ENCODE measurements at regions not wholly inside any gene's neighbourhood (a gene's known extent, or its start where the extent isn't known, plus 50 kb on each side); places are given as distances from the start of the nearest gene placed in this dataset.
"Not testable (repeated sequence)": the region's sequence is repeated elsewhere in the genome, so short reads cannot be mapped to it uniquely, and the experiment has no call there.

DNA sequence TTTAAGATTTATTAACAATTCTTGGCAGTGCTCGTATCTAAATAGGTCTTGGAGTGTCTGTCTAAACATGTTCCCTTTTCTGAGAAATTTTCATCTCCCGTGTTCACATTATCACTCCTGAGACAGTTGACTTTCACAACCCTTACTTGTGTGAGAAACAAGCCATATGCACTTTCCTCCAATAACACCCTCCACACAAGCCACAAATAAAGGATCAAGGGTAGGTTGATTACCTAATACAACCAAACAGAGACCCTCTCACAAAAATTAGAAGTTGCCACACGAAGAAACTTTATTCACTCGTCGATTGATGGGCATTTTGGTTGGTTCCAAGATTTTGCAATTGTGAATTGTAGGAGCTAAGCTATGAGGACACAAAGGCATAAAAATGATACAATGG, 763.9 kb downstream of the TRAM1L1 start:
- no peak for DNase-seq (ENCODE audit: low read depth)

DNA sequence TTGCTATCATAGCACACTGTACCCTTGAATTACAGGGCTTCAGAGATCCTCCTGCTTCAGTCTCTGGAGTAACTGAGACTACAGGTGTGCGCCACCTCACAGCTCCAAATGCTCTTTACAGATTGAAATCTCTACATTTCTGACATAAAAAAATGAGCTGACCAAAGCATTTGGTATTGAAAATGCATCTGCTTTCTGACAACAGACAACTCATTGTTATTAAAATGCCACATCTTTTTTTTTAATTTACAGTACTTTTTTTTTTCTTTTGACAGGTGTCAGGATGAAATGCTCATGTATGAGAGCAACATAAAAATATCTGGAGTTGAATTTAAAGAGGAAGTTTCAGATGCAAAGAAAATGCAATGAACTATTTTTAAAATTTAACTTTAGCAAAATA, 764.5 kb downstream of the TRAM1L1 start:
- DNase-seq (ENCODE audit: low read depth) = no peak

DNA sequence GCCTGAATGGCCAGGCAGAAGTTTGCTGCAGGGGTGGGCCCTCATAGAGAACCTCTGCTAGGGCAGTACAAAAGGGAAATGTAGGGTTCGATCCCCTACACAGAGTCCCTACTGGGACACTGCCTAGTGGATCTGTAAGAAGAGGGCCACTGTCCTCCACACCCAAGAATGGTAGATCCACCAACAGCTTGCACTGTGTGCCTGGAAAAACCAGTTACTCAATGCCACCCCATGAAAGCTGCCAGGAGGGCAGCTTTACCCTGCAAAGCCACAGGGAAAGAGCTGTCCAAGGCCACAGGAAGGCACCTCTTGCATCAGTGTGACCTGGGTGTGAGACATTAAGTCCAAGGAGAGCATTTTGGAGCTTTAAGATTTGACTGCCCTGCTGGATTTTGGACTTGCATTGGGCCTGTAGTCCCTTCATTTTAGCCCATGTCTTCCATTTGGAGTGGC, 781.6 kb downstream of the TRAM1L1 start:
- no peak for DNase-seq (ENCODE audit: low read depth)

DNA sequence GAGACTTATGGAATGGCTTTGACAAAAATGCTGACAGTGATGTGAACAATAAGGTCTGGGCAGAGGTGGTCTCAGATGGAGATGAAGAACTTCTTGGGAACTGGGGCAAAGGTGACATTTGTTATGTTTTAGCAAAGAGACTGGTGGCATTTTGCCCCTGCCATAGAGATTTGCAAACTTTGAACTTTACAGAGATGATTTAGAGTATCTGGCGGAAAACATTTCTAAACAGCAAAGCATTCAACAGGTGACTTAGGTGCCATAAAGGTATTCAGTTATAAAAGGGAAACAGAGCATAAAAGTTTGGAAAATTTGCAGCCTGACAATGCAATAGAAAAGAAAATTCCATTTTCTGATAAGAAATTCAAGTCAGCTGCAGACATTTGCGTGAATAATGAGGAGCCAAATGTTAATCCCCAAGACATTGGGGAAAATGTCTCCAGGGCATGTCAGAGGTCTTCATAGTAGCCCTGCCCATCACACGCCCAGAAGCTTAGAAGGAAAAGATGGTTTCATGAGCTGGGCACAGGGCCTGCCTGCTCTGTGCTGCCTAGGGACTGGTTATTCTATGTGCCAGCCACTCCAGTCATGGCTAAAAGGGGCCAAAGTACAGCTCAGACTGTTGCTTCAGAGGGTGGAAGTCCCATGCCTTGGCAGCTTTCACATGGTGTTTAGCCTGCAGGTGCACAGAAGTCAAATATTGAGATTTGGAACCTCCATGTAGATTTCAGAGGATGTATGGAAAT, 782.2 kb downstream of the TRAM1L1 start:
- DNase-seq (ENCODE audit: low read depth) = no peak

DNA sequence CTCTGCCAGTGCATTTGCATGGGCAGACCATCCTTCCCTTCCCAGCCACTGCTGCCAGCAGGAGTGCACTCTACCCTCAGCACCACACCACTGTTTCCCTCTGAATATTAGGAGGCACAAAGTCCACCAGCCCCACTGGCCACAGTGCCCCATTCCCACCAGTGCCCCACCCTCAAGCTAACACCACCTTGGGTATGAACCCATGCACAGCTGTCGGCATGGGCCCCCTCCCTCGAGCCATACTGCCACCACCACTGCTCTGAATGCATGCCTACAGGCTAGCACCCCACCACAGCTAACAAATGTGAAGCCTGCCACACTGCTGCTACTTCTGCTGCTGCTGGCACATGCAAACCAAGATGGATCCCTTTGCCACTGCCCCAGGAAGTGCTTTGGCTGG, 810.4 kb downstream of the TRAM1L1 start:
- no peak for DNase-seq (ENCODE audit: low read depth)

DNA sequence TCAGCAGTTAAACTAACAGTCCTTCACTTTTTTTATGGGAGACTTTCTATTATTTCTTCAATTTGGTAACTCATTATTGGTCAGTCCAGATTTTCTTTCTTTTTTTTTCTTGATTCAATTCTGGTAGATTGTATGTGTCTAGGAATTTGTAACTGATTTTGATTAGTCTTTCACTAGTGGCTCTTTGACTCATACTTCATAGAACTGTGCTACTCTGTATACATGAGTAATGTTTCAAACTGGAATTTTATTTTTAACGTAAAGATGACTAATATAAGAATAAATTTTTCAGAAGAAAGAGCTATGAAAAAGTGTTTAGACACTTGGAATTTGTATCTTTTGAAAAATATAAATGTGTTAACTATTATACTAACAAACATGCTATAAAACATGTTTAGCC, 813.0 kb downstream of the TRAM1L1 start:
- DNase-seq (ENCODE audit: low read depth) = no peak

DNA sequence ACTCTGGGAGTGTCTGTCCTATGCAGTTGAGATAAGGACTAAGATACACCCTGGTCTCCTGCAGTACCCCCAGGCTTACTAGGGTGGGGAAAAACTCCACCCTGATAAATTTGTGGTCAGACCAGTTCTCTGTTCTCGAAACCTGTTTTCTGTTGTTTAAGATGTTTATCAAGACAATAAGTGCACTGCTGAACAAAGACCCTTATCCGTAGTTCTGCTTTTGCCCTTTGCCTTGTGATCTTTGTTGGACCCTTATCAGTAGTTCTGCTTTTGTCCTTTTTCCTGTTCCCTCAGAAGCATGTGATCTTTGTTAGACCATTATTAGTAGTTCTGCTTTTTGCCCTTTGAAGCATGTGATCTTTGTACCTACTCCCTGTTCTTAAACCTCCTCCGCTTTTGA, 824.4 kb downstream of the TRAM1L1 start:
- not testable (repeated sequence) for DNase-seq (ENCODE audit: low read depth)

DNA sequence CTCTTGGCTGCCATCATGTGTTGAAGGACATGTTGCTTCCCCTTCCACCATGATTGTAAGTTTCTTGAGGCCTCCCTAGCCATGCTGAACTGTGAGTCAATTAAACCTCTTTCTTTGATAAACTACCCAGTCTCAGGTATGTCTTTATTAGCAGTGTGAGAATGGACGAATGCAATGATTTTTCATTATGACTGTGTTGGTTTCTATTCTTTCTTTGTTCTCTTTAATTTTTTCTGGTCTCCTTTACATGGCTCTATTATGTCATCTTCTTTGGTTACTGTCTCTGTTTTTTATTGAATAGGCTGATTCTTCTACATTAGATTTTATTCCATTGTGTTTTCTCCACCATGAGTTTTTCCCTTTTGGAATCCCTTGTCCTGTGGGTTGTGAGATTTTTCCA, 840.6 kb downstream of the TRAM1L1 start:
- no peak for DNase-seq (ENCODE audit: low read depth)

DNA sequence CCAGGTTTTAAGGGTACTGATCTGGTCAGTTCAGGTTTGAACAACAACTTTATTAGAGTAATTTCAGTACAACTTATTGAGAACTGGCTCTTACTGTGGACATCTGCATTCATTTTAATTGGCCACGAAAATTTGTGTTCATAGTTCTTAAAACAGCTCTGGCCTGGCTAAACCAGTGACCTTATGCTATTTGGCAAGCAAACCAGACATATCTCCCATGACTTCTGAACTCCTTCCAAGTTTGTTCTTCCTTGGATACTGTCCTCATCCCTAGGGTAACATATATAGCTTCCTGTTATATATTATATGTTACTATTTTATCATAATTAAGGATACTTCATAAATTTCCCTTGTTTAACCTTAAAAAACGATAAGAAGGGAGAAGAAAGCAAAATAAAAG, 841.9 kb downstream of the TRAM1L1 start:
- no peak for DNase-seq (ENCODE audit: low read depth)

DNA sequence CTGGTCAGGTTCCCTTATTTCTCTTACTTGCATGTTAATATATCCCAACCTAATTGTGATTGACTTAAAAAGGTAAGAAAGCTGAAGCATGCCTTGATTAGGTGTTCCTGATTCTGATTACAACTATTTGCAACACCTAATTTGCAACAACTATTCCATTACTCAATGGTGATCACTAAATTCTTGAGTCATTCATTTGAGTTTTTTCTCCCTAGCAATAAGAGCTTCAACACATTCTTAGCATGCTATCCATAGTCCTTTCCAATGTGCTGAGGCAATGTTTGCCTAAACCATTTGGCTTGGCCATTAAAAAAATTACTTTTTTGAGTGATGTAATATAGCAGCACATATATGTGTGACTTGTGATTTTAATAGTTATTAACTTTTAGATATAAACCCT, 851.4 kb downstream of the TRAM1L1 start:
- no peak for DNase-seq (ENCODE audit: low read depth)

DNA sequence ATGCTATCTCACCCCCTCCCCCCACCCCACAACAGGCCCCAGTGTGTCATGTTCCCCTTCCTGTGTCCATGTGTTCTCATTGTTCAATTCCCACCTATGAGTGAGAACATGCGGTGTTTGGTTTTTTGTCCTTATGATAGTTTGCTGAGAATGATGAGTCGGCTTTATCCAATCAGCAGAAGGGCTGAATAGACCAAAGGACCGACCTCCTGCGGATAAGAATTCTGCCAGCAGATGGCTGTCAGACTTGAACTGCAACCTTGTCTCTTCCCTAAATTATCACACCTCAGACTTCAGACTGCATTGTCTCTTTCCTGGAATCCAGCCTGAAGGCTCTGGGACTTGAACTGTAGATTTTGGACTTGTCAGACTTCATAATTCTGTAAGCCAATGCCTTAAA, 853.4 kb downstream of the TRAM1L1 start:
- DNase-seq (ENCODE audit: low read depth) = not testable (repeated sequence)

DNA sequence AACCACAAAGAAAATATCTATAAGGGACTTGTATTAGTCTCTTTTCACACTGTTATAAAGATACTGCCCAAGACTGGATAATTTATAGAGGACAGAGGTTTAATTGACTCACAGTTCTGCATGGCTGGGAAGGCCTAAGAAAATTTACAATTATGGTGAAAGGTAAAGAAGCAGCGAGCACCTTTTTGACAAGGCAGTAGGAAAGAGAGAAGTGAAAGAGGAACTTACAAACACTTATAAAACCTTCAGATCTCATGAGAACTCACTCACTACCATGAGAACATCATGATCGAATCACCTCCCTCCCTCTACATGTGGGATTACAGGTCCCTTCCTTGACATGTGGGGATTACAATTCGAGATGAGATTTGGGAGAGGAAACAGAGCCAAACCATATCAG, 856.0 kb downstream of the TRAM1L1 start:
- DNase-seq (ENCODE audit: low read depth) = no peak

DNA sequence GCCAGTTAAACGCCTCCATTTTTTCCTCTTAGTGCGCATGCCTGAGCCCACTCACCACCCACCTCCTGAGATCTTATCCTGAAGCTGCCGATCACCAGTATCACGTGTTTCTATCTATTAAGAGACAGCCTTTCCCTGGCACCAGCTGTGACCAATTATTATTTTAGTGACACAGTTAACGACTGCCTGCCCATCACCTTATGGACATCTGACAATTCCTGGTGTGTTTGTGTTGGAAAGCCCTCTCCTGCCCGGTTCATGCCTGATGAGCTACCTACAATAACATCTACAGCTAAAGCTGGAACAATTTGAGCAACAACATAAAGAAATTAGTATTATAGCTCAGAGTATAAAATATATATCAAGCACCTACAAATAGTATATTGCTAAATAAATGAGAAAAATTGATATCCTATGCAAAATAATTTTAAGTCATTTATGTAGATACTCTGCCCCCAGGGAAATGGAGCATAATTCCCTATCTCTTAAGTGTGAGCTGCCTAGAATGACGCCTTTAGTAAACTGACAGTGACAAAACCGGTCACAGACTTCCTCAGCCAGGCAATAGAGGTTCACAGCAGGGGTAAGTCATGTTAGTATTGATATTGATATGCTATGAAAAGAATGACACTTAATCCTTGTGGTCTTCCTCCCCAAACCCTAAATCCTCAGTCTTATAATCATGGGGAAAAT, 862.2 kb downstream of the TRAM1L1 start:
- peak; percentile 3 for DNase-seq (ENCODE audit: low read depth)

DNA sequence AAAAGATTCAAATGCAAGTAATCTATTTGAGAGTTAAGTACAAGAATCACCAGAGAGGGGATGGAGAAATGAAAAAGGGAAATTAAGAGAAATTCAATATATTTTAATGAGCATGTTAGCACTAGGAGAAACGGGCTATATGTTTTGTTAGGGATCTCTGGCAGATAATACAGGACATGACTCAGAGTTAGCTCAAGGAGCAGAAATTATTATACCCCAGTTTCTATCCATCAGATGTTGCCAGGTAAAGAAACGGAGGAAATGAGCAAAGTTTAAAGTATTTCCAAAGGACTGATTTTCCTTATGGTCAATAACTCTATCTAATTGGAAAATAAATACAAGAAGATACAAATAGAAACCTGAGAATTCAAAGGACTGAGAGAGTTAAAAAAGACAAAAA, 867.6 kb downstream of the TRAM1L1 start:
- DNase-seq (ENCODE audit: low read depth) = peak; percentile 14

DNA sequence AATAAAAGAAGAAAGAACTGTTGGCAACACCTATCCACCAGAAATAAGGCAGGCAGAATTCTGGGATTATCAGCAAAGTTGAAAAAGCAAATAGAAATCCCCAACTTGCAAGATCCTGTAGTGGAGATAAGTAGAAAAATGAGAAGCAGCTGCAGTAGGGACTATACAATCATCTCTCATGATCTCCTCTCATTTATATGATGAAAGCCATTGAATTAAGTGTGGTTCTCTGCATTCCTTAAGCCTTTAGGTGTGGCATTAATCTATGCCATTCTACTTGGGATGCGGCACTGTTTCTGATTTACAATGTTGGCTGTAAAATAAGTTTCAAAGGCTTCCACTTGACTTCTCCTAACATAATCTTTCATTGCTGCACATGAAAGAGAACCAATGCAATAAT, 869.8 kb downstream of the TRAM1L1 start:
- DNase-seq (ENCODE audit: low read depth) = no peak

DNA sequence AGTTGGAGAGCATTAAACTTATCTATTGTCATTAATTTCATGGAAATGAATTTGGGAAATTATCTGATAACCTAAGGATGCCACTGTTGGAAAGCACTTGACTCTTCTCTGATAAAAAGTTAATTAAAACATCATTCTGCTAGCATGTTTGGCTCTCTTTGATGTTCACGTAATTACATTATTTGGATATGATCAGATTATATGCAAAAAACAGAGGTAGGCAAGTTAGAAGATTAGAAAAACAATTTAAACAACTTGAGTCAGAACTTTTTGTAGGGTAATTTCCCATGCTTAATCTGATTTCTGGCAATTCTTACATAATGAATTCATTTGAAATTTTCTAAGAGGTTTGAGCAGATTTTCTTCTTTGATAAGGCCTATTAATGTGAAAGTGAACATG, 882.9 kb downstream of the TRAM1L1 start:
- DNase-seq (ENCODE audit: low read depth) = no peak

DNA sequence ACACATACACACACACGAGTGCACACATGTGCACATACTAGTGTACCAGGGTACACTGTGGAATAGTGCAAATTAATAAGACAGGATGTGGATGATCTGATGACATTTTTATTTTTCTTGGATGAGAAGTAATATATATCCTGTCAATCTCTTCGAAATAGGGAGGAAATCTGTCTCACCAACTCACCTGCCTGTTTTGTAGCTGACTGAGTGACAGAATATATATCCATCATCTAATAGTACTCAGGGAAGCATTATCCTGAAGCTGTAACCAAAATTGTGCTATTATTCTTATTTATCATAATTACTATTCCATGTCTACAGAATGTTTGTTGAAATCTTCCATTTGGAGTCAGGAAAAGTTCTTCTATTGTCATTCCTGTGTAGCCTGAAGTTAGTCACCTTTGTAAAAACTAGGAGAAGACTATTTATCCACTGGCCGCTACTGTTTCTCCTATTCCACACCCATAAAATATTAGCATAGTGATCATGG, 888.0 kb downstream of the TRAM1L1 start:
- DNase-seq (ENCODE audit: low read depth) = no peak

DNA sequence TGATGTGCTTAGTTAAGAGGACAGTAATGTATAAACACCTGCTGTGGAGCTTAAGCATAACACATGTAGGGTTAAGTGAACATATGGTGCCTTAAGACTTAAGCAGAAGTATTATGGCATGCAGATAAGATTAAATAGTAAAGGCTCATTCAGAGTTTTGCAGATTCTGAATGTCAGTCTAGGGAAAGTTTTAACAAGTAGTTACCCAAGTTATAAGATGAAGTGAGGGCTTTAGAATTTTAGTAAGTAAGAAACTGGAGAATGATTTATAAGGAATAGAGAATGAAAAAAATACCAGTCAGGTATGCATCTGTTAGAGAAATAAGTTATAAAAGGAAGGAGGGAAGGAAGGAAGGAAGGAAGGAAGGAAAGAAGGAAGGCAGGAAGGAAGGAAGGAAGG, 902.1 kb downstream of the TRAM1L1 start:
- DNase-seq (ENCODE audit: low read depth) = no peak

DNA sequence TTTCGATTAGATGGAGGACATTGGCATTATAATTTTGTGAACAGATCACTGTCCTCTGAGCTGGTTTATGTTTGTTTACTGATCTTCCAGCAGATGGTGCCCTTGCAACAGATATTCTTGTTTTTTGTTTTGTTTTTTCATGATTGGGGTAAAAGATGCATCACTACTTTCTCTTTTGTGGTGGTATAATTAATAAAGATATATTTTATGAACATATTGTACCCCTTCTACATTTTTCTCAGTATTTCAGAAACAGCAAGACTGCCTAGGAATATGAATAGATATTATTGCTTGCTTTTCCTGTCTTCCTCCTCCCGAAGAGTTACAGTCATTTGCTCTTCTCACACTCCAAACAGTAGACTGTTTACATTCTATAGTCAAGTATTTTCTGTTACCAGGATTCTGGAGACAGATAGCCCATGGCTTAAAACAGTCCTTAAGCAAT, 905.2 kb downstream of the TRAM1L1 start:
- DNase-seq (ENCODE audit: low read depth) = peak; percentile 5

DNA sequence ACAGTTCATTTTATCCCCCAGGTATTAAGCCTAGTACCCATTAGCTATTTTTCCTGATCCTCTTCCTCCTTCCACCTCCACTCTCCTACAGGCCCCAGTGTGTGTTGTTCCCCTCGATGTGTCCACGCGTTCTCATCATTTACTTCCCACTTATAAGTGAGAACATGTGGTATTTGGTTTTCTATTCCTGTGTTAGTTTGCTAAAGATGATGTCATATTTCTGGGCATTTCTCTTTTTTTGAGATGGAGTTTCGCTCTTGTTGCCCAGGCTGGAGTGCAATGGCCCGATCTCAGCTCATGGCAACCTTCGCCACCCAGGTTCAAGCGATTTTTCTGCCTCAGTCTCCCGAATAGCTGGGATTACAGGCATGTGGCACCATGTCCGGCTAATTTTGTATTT, 934.0 kb downstream of the TRAM1L1 start:
- DNase-seq (ENCODE audit: low read depth) = not testable (repeated sequence)

DNA sequence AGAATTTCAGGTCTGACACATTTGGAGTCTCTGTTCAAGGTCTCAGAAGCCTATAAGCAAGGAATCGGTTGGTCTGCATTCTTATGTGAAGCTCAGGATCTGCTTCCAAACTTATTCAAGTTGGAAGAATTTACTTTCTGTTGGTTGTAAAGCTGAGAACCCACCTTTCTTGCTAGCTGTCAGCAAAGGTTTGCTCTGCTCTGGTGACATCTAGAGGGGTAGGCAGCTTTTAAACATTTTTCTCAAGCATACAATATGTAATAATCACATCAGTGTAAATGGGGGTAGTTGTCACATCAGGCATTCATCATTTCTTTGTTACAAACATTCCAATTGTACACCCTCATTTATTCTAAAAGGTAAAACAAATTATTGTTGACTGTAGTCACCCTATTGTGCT, 935.2 kb downstream of the TRAM1L1 start:
- DNase-seq (ENCODE audit: low read depth) = no peak

DNA sequence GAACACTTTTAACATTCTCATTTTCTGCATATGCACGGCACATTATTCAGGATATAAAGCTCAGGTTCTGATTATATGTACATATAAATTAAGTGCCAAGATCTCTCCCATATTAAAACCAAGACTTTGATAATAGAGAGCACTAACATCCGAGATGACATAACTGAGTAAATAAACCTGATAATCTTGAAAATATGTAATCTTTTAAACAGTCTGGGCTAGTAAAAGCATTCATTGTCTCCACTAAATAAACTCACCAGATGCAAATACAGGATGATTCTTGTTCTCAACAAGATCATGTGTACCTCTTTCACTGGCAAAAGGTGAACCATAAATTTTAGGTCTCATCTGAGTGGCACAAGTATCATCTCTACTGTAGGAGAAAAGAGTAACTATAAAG, 942.2 kb downstream of the TRAM1L1 start:
- DNase-seq (ENCODE audit: low read depth) = no peak

DNA sequence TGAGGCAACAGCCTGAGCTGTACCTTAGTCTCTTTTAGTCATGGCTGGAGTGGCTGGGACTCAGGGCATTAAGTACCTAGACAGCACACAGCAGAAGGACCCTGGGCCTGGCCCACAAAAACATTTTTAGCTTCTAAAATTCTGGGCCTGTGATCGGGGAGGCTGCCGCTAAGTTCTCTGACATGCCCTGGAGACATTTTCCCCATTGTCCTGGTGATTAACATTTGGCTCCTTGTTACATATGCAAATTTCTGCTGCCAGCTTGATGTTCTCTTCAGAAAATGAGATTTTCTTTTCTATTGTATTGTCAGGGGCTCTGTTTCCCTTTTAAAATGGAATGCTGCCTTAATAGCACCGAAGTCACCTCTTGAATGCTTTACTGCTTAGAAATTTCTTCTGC, 952.4 kb downstream of the TRAM1L1 start:
- no peak for DNase-seq (ENCODE audit: low read depth)
